ENCODE measurements at regions not wholly inside any gene's neighbourhood (a gene's known extent, or its start where the extent isn't known, plus 50 kb on each side); places are given as distances from the start of the nearest gene placed in this dataset.

GRCh38 chr4:20337261-20337664 is 85.6 kb downstream of the SLIT2 start:
- H3K79me2 ChIP-seq = no peaks in the 10 kb centered on the region

GRCh38 chr4:20338841-20339240 is 87.1 kb downstream of the SLIT2 start:
- Histone ChIP-seq H3K79me2 (no peaks in the 10 kb centered on the region), H3K9me3 (ENCODE audit: control insufficient read depth, low read length) (no peaks in the 10 kb centered on the region), H2AFZ (no peak overlapping the region), H3K4me3 (ENCODE audit: low read depth, low read length) (no peak overlapping the region), H3K27ac (no peak overlapping the region), H3K4me2 (ENCODE audit: low read length) (no peak overlapping the region), H3K4me1 (no peaks in the 10 kb centered on the region), H3K36me3 (ENCODE audit: control insufficient read depth, insufficient read depth, low read length) (no peaks in the 10 kb centered on the region), H3K9ac (no peak overlapping the region), H3K27me3 (ENCODE audit: control insufficient read depth, insufficient read depth, low read length) (no peaks in the 10 kb centered on the region)
- no peak for TF ChIP-seq CTCF (IDR thresholded peaks at IDR 0.05)

More at GRCh38 chr4:20337261-20337664, 85.6 kb downstream of the SLIT2 start:
- Histone ChIP-seq H3K4me3 (ENCODE audit: low read depth, low read length) (no peak overlapping the region), H2AFZ (no peak overlapping the region), H3K36me3 (ENCODE audit: control insufficient read depth, insufficient read depth, low read length) (no peaks in the 10 kb centered on the region), H3K4me1 (no peaks in the 10 kb centered on the region), H3K27ac (no peak overlapping the region), H3K4me2 (ENCODE audit: low read length) (no peak overlapping the region), H3K27me3 (ENCODE audit: control insufficient read depth, insufficient read depth, low read length) (no peaks in the 10 kb centered on the region), H3K9me3 (ENCODE audit: control insufficient read depth, low read length) (no peaks in the 10 kb centered on the region), H3K9ac (no peak overlapping the region)
- no peak for TF ChIP-seq CTCF (IDR thresholded peaks at IDR 0.05)

DNA sequence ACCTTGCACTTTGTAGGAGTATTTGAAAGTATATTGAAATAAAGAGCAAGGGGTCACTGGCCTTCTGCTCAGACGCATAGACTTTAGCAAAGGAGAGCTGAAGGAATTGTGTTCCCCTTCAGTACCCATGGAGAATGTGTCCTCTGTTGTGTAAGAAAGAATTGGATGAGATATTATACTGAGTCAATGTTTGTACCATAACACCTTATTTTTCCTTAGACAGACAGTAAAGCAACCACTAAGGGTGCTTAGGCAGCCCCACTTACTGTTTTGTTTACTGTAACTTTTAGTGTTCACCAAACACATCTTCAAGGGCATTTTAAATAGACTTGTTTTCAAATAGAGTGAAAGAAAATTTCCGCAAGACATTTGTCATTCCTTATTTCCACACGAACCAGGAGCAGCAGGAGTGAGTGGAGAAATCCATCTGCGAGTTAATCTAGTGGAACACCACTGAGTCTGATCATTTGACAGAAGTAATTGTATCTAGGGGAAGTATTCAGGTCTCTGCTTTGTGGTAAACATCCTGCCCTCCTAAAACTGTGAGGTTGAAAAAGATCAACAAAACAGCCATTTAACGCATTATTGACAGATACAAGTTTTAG is 89.5 kb downstream of the SLIT2 start:
- no peak overlapping the region for H3K27ac ChIP-seq
- H3K4me3 ChIP-seq (ENCODE audit: low read depth, low read length) = no peak overlapping the region
- H3K4me1 ChIP-seq = no peaks in the 10 kb centered on the region
- H3K9me3 ChIP-seq (ENCODE audit: control insufficient read depth, low read length) = no peaks in the 10 kb centered on the region
- H3K36me3 ChIP-seq (ENCODE audit: control insufficient read depth, insufficient read depth, low read length) = no peaks in the 10 kb centered on the region
- H3K79me2 ChIP-seq = no peaks in the 10 kb centered on the region
- TF ChIP-seq CTCF (IDR thresholded peaks at IDR 0.05) = no peak
- H3K27me3 ChIP-seq (ENCODE audit: control insufficient read depth, insufficient read depth, low read length) = no peaks in the 10 kb centered on the region
- H3K9ac ChIP-seq = no peak overlapping the region
- H2AFZ ChIP-seq = no peak overlapping the region
- H3K4me2 ChIP-seq (ENCODE audit: low read length) = no peak overlapping the region

DNA sequence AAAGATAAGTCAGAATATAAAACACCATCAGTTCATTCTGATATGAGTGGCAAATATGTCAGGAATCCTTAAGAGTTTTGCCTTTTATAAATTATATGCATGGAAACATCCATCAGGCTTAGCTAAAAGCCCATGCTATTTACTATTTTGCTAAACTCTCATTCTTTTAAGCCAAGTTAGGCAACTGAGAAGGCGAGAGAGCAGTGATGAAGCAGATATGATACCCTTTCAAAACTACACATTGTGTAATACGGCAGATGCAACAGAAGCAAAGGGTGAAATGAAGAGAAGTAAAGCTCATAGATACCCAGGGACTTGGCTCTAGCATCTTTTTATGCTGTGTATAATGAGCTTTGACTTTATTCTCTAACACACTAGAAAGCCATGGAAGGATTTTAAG is 95.8 kb downstream of the SLIT2 start:
- no peak overlapping the region for H3K4me3 ChIP-seq (ENCODE audit: low read depth, low read length)
- no peaks in the 10 kb centered on the region for H3K79me2 ChIP-seq
- no peaks in the 10 kb centered on the region for H3K36me3 ChIP-seq (ENCODE audit: control insufficient read depth, insufficient read depth, low read length)
- no peaks in the 10 kb centered on the region for H3K4me1 ChIP-seq
- no peak overlapping the region for H3K9ac ChIP-seq
- H2AFZ ChIP-seq = no peak overlapping the region
- no peaks in the 10 kb centered on the region for H3K9me3 ChIP-seq (ENCODE audit: control insufficient read depth, low read length)
- TF ChIP-seq CTCF (IDR thresholded peaks at IDR 0.05) = no peak
- H3K27ac ChIP-seq = no peak overlapping the region
- H3K27me3 ChIP-seq (ENCODE audit: control insufficient read depth, insufficient read depth, low read length) = no peaks in the 10 kb centered on the region
- no peak overlapping the region for H3K4me2 ChIP-seq (ENCODE audit: low read length)

DNA sequence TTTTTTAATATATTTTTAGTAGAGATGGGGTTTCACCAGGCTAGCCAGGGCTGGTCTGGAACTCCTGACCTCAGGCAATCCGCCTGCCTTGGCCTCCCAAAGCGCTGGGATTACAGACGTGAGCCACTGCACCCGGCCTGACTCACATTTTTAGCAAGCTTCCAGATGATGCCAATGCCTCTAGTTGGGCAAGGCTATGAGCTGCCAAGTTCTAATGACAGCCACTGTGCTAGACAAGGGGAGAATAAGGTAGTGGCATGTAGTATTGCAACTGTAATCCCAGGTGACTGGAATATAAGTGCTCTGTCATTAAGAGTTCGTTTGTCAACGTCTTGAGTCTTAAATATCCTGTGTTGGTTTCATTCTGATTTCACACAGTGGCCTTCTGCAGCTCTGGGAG is 96.7 kb downstream of the SLIT2 start:
- no peak overlapping the region for H3K4me3 ChIP-seq (ENCODE audit: low read depth, low read length)
- no peak for TF ChIP-seq CTCF (IDR thresholded peaks at IDR 0.05)
- no peak overlapping the region for H3K4me2 ChIP-seq (ENCODE audit: low read length)
- no peaks in the 10 kb centered on the region for H3K4me1 ChIP-seq
- no peak overlapping the region for H3K27ac ChIP-seq
- H3K79me2 ChIP-seq = no peaks in the 10 kb centered on the region
- no peaks in the 10 kb centered on the region for H3K9me3 ChIP-seq (ENCODE audit: control insufficient read depth, low read length)
- no peaks in the 10 kb centered on the region for H3K27me3 ChIP-seq (ENCODE audit: control insufficient read depth, insufficient read depth, low read length)
- H3K9ac ChIP-seq = no peak overlapping the region
- H3K36me3 ChIP-seq (ENCODE audit: control insufficient read depth, insufficient read depth, low read length) = no peaks in the 10 kb centered on the region
- no peak overlapping the region for H2AFZ ChIP-seq

Measured in parathyroid adenoma (tissue), 2 donors.